Prostate gland (tissue), 2 donors: ENCODE measurements at regions not wholly inside any gene's neighbourhood (a gene's known extent, or its start where the extent isn't known, plus 50 kb on each side); places are given as distances from the start of the nearest gene placed in this dataset.

ENCODE experiments used
- CTCF ChIP-seq, 4 experiments: fragments of 200-600 bp in 2 of 4; fragments of 450-650 bp in 2 of 4; sonication (generic) in 2 of 4; IDR thresholded peaks; 1 replicate in 3 of 4; 2 replicates in 1 of 4; pipeline ENCODE4 v1.5.1; 2016 to 2019; ENCODE audit warnings: antibody characterized with exemption in 4 of 4, mild to moderate bottlenecking in 2 of 4, moderate library complexity in 2 of 4
- POLR2AphosphoS5 ChIP-seq: sonication (generic); formaldehyde crosslinking; IDR thresholded peaks from one replicate; pipeline ENCODE4 v1.6.1; 2017; ENCODE audit warnings: antibody characterized with exemption

DNA sequence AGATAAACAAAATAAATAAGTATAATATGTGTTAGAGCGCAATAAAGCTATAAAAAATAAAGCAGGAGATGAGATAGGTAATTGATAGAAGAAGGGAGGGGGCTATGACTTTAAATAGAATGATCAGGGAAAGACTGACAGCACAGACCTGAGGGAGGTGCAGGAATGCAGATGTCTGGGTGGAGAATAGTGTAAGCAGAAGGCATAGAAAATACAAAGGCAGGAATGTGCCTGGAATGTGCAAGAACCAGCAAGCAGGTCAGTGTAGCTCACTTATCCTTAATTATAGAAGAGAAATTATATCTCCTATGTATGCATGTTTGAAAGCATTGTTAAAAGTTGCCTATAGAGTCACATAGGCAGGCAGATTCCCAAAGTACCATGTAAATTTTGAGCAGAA lies 239.4 kb upstream of the SOX14 start:
- TF ChIP-seq CTCF (IDR thresholded peaks at IDR 0.05): no peak
- no peak for TF ChIP-seq POLR2AphosphoS5
